ENCODE measurements at regions not wholly inside any gene's neighbourhood (a gene's known extent, or its start where the extent isn't known, plus 50 kb on each side); places are given as distances from the start of the nearest gene placed in this dataset.

DNA sequence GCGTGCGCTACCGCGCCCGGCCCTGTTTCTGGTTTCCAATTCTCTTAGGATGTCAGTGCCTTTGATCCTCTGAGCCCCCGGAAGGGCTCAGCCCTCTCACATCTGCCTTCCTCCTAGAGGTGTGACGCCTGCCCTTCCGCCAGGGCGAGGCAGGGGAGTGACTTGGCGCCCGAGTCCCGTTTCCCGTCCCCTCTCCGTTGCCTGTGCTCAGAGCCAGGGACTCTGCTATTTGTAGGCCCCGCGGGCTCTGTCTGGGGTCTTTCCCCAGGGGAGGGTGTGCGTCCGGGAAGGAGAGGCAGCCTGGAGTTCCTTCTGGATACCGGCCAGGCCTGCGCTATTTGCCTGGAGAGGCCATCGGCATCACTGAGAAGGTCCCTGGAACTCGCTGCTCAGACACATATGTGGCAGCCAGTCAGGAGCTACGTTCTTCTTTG, 103.7 kb upstream of the TAF1B start:
- Histone ChIP-seq H3K27ac (ENCODE audit: low read depth, low read length) (no peak overlapping the region), H3K4me3 (ENCODE audit: low read depth, low read length) (no peak overlapping the region), H3K36me3 (ENCODE audit: control insufficient read depth, insufficient read depth, low read length) (no peaks in the 10 kb centered on the region), H3K9me3 (ENCODE audit: control insufficient read depth, insufficient read depth, low read depth, low read length) (peaks cover 8% of the 10 kb centered on the region; the same call in 1 of the 2 replicates), H3K27me3 (ENCODE audit: control insufficient read depth, insufficient read depth, low read length) (no peaks in the 10 kb centered on the region), H3K4me1 (ENCODE audit: control insufficient read depth, insufficient read depth, low read length) (no peaks in the 10 kb centered on the region), H3K9ac (ENCODE audit: low read length) (no peak overlapping the region)

DNA sequence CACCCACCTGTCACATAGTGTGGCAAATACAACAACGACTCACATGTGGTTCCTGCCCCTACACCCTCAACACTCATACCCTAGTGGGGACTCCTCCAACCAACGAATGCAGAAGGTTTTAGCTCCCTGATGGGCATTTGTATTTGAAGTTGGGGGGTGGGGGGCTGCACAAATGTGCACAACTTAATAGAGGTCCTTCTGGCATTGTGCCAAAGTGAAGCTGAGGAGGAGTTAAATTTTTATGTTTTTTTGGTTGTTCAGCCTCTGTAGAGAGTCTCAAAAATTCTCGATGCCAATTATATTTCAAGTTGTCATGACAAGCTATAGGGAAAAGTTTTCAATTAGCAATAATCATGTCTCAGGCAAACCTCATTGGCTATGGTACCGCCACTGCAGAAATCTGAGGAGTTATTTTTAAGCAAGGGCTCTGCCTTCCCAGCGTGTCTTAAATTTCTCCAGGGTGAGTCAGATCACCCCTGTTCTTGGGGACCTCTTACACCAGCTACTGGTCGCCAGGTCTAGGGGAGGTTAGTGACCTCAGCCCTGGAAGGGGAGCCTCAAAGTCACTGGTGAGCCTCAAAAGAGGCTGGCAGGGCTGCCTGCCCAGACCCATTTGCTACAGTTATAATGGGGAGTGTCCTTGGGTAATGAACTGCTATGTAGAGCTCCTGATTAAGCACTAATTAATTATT, 102.7 kb upstream of the TAF1B start:
- Histone ChIP-seq H3K36me3 (ENCODE audit: control insufficient read depth, insufficient read depth, low read length) (no peaks in the 10 kb centered on the region), H3K9me3 (ENCODE audit: control insufficient read depth, insufficient read depth, low read depth, low read length) (no peaks in the 10 kb centered on the region; the same call in 1 of the 2 replicates), H3K4me1 (ENCODE audit: control insufficient read depth, insufficient read depth, low read length) (no peaks in the 10 kb centered on the region), H3K27ac (ENCODE audit: low read depth, low read length) (no peak overlapping the region), H3K9ac (ENCODE audit: low read length) (no peak overlapping the region), H3K4me3 (ENCODE audit: low read depth, low read length) (no peak overlapping the region), H3K27me3 (ENCODE audit: control insufficient read depth, insufficient read depth, low read length) (no peaks in the 10 kb centered on the region)

DNA sequence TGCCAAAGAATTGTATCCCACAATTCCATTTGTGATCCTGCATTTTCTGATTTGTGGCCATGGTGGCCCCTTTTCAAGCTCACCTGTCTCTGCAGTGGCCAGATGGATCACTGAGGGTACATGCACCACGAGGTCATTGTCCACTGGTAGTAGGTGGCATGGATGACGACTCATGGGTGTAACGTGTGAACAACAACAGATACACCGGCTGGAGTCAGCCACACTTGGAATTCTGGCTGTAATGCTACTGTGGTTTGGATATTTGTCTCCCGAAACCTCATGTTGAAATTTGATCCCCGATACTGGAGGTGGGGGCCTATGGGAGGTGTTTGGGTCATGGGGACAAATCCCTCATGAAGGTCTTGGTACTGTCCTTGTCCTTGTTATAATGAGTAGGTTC, 102.2 kb upstream of the TAF1B start:
- H3K9ac ChIP-seq (ENCODE audit: low read length) = no peak overlapping the region
- H3K27me3 ChIP-seq (ENCODE audit: control insufficient read depth, insufficient read depth, low read length) = no peaks in the 10 kb centered on the region
- H3K9me3 ChIP-seq (ENCODE audit: control insufficient read depth, insufficient read depth, low read depth, low read length) = no peaks in the 10 kb centered on the region
- H3K4me3 ChIP-seq (ENCODE audit: low read depth, low read length) = no peak overlapping the region
- H3K27ac ChIP-seq (ENCODE audit: low read depth, low read length) = no peak overlapping the region
- no peaks in the 10 kb centered on the region for H3K4me1 ChIP-seq (ENCODE audit: control insufficient read depth, insufficient read depth, low read length)
- H3K36me3 ChIP-seq (ENCODE audit: control insufficient read depth, insufficient read depth, low read length) = no peaks in the 10 kb centered on the region

DNA sequence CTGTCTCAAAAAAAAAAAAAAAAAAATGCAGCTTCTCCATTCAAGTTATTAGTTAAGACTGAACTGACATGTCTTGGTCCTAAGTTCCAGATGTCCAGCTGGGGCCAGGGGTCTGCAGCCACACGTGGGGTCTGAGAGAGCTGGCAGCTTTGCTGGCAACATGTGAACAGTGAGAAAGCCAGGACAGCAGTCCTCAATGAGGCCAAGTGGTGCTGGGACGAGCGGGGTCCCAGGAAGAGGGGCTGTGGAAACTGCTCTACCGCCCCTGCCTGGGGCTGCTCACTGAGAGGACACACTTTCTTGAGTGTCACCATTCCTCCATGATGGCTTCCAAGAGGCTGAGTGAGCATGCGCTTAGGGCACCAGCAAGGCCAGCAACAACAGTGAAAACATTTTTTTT, 100.7 kb upstream of the TAF1B start:
- H3K9ac ChIP-seq (ENCODE audit: low read length) = no peak overlapping the region
- no peak overlapping the region for H3K27ac ChIP-seq (ENCODE audit: low read depth, low read length)
- H3K36me3 ChIP-seq (ENCODE audit: control insufficient read depth, insufficient read depth, low read length) = no peaks in the 10 kb centered on the region
- no peak overlapping the region for H3K4me3 ChIP-seq (ENCODE audit: low read depth, low read length)
- no peaks in the 10 kb centered on the region for H3K4me1 ChIP-seq (ENCODE audit: control insufficient read depth, insufficient read depth, low read length)
- 0 out of 2 replicates have a peak, but pooled peaks cover 2% of the 10 kb centered on the region for H3K9me3 ChIP-seq (ENCODE audit: control insufficient read depth, insufficient read depth, low read depth, low read length)
- H3K27me3 ChIP-seq (ENCODE audit: control insufficient read depth, insufficient read depth, low read length) = no peaks in the 10 kb centered on the region

DNA sequence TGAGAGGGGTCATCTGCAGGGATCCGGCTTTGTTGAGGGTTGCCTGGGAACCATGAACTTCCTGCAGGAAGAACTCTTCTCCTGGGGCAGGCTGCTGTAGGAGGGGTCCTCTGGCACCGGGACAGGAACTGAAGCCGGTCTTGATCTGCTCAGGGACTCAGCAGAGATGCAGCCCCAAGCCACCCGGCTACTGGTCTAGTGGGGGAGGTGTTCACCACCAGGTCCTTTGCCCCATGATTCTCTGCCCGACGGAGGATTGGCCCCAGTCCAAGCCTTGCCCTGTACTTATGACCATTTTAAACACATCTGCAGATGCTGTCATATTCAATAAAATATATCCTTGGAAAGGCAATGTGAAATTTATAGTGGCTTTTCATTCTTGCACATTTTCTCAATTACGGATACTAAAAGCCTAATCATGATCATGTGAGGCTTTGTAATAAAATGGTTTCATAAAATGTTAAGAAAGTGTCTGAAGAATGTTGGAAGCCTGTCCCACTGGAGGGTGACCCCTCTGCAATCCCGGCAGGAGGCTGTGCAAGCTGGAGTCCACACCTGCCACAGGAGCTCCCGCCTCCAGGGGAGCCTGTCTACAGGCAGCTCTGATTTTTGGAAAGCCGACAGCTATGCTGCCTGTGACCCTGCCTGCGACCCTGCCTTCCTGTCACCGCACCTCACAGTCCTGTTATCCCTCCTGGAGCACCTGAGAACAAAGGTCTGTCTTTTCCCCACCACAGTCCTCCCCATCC, 98.8 kb upstream of the TAF1B start:
- H3K27ac ChIP-seq (ENCODE audit: low read depth, low read length) = no peak overlapping the region
- H3K36me3 ChIP-seq (ENCODE audit: control insufficient read depth, insufficient read depth, low read length) = no peaks in the 10 kb centered on the region
- no peaks in the 10 kb centered on the region for H3K4me1 ChIP-seq (ENCODE audit: control insufficient read depth, insufficient read depth, low read length)
- H3K4me3 ChIP-seq (ENCODE audit: low read depth, low read length) = no peak overlapping the region
- no peak overlapping the region for H3K9ac ChIP-seq (ENCODE audit: low read length)
- no peaks in the 10 kb centered on the region for H3K27me3 ChIP-seq (ENCODE audit: control insufficient read depth, insufficient read depth, low read length)
- H3K9me3 ChIP-seq (ENCODE audit: control insufficient read depth, insufficient read depth, low read depth, low read length) = peaks cover 10% of the 10 kb centered on the region

DNA sequence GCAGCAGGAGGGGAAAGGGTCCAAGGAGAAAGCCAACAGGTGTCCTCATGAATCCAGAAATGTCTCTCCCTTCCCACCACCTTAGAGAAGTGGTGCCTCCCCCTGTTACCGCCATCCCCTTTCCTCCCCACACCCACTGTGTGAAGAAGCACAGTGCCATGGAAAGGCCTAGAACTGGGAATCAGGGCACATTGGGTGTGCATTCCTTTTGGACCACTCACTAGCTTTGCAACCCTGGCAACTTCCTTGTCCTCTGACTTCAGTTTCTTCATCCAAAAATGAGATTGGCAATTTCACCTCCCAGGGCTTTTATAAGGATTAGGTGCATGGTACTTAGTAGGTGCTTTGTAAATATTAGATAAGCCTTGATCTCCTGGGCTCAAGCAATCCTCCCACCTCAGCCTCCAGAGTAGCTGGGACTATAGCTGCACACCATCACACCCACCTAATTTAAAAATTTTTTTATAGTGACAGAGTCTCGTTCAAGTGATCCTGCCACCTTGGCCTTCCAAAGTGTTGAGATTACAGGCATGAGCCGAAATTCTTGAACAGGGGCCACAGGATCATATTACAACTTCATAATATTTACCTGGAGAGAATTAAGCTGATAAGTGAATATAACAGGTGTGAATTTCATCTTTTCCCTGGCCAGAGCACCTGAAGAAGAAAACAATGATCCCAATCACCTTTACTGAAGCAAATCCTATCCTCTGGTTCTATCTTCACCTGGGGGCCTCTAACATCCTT, 97.9 kb upstream of the TAF1B start:
- no peaks in the 10 kb centered on the region for H3K36me3 ChIP-seq (ENCODE audit: control insufficient read depth, insufficient read depth, low read length)
- H3K27ac ChIP-seq (ENCODE audit: low read depth, low read length) = no peak overlapping the region
- H3K9me3 ChIP-seq (ENCODE audit: control insufficient read depth, insufficient read depth, low read depth, low read length) = peaks cover 10% of the 10 kb centered on the region

DNA sequence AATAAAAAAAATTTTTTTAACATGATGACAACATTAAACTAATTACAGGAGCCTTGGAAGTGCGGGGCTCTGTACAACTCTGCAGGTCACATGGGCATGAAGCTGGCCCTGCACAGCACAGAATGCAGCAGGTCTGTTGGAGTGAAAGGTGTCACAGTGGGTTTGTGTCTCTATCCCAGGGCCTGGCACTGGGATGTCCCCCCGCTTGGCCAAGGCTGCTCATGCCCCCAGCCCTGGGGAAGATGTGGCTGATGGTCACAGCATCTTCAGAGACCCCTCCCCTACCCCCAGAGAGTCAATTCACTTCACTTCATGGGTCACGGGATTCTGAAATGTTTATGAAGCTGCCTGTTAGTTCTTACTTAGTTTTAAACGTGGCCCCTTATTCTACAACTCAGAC, 95.9 kb upstream of the TAF1B start:
- no peak overlapping the region for H3K27ac ChIP-seq (ENCODE audit: low read depth, low read length)
- H3K36me3 ChIP-seq (ENCODE audit: control insufficient read depth, insufficient read depth, low read length) = no peaks in the 10 kb centered on the region
- H3K9me3 ChIP-seq (ENCODE audit: control insufficient read depth, insufficient read depth, low read depth, low read length) = peaks cover 10% of the 10 kb centered on the region
- H3K9ac ChIP-seq (ENCODE audit: low read length) = no peak overlapping the region
- H3K27me3 ChIP-seq (ENCODE audit: control insufficient read depth, insufficient read depth, low read length) = no peaks in the 10 kb centered on the region
- peaks cover under 1% of the 10 kb centered on the region; the same call in 1 of the 2 replicates for H3K4me1 ChIP-seq (ENCODE audit: control insufficient read depth, insufficient read depth, low read length)
- H3K4me3 ChIP-seq (ENCODE audit: low read depth, low read length) = no peak overlapping the region

More for the DNA sequence above, 97.9 kb upstream of the TAF1B start:
- Histone ChIP-seq H3K9ac (ENCODE audit: low read length) (no peak overlapping the region), H3K4me3 (ENCODE audit: low read depth, low read length) (no peak overlapping the region), H3K4me1 (ENCODE audit: control insufficient read depth, insufficient read depth, low read length) (no peaks in the 10 kb centered on the region), H3K27me3 (ENCODE audit: control insufficient read depth, insufficient read depth, low read length) (no peaks in the 10 kb centered on the region)

DNA sequence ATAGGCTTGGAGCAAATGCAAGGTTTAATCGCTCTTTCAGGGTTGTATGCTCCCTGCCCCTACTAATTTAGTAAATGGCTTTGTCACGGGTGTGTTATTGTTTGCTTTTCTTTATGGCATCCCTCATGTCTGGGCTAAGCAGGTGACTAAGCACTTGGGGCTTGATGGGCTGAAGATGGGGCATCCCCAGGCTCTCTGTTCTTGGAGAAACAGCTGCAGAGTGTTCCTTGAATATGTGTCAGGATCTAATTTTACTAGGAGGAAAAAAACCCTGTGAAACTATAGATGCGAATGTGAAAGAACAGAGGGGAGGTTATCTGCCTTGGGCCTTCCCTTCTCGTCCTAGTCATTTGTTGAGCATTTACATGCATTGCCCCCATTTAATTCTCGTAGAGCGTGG, 94.7 kb upstream of the TAF1B start:
- Histone ChIP-seq H3K4me3 (ENCODE audit: low read depth, low read length) (no peak overlapping the region), H3K4me1 (ENCODE audit: control insufficient read depth, insufficient read depth, low read length) (peaks cover 13% of the 10 kb centered on the region), H3K9ac (ENCODE audit: low read length) (no peak overlapping the region)

DNA sequence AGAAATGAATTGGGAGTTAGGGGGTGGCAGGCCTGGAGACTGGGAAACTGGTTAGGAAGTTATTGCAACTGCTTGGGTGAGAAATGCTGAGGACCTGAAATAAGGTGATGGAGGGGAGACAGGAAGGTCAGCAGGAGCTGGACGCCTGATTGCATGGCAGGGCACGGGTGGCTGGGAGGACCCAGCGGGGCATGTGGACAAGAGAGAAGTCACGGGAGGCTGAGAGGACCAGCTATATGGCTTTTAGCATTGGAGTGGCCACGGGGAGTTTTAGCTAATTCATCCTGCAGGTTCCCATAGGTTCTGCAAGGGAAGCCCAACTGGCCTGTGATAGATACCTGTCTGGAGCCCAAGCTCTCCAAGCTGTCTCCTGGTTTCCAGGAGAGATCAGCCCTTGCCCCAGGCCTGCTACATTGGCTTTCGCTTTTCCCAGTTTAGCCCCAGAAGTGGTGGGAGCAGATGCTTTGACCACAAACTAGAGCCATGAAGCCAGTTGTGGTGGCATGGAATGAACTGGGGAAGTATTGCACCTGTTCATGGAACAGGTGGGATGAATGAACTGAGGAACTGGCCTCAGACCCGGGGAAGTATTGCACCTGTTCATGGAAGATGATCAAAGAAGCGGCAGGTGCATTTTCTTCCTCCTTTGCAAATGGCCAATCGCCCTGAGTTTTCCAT, 93.6 kb upstream of the TAF1B start:
- H3K9me3 ChIP-seq (ENCODE audit: control insufficient read depth, insufficient read depth, low read depth, low read length) = peaks cover 10% of the 10 kb centered on the region
- H3K4me1 ChIP-seq (ENCODE audit: control insufficient read depth, insufficient read depth, low read length) = peaks cover 24% of the 10 kb centered on the region
- H3K27me3 ChIP-seq (ENCODE audit: control insufficient read depth, insufficient read depth, low read length) = no peaks in the 10 kb centered on the region
- H3K27ac ChIP-seq (ENCODE audit: low read depth, low read length) = no peak overlapping the region
- no peaks in the 10 kb centered on the region for H3K36me3 ChIP-seq (ENCODE audit: control insufficient read depth, insufficient read depth, low read length)
- H3K4me3 ChIP-seq (ENCODE audit: low read depth, low read length) = no peak overlapping the region
- no peak overlapping the region for H3K9ac ChIP-seq (ENCODE audit: low read length)

More for the DNA sequence above, 94.7 kb upstream of the TAF1B start:
- no peaks in the 10 kb centered on the region for H3K36me3 ChIP-seq (ENCODE audit: control insufficient read depth, insufficient read depth, low read length)
- no peak overlapping the region for H3K27ac ChIP-seq (ENCODE audit: low read depth, low read length)
- no peaks in the 10 kb centered on the region for H3K27me3 ChIP-seq (ENCODE audit: control insufficient read depth, insufficient read depth, low read length)
- peaks cover 10% of the 10 kb centered on the region for H3K9me3 ChIP-seq (ENCODE audit: control insufficient read depth, insufficient read depth, low read depth, low read length)

DNA sequence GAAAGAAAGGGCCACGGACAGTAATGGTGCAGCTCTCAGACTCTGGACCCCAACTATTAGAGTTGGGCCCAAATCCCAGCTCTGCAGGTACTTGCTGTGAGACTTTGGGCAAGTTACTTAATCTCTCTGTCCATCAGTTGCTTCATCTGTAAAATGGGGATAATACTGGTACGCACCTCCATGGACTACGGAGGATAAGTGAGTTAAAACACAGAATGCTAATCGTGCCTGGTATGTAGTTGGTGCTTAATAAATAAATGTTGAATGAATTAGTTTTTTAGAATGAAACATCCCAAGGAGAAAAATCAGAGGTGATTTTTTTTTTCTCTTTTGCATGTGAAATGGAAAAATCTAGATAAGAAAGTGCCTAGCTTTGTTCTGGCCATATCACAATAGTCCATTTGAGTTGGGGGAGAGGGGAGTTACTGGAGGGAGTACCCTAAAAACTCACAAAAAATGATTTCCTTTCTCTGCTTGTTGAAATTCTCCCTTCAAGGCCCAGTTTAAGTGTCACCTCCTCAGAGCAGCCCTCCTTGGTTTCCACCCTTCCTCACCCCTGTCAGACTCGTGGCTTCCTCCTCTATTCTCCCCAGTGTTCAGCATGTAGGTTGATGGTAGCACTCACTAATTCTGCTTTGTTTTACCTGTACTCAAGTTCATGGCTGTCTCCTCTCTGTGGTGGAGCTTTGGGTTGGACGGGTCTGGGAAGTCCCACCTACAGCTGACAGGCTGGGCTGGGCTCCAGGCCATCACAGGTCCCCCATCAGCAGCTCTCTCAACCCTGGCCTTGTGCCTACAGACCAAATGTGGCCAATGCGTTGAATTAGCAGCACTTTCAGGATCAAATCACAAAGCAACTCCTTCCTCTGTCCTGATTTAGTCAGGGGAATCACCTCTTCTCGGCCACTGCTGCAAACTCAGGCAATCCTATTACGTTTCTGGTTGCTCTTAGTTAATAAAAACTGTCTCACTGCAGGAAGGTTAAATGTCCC, 92.8 kb upstream of the TAF1B start:
- H3K4me3 ChIP-seq (ENCODE audit: low read depth, low read length) = no peak overlapping the region
- H3K27me3 ChIP-seq (ENCODE audit: control insufficient read depth, insufficient read depth, low read length) = no peaks in the 10 kb centered on the region
- H3K9ac ChIP-seq (ENCODE audit: low read length) = no peak overlapping the region
- H3K36me3 ChIP-seq (ENCODE audit: control insufficient read depth, insufficient read depth, low read length) = no peaks in the 10 kb centered on the region
- H3K27ac ChIP-seq (ENCODE audit: low read depth, low read length) = no peak overlapping the region
- H3K4me1 ChIP-seq (ENCODE audit: control insufficient read depth, insufficient read depth, low read length) = peaks cover 27% of the 10 kb centered on the region
- peaks cover 10% of the 10 kb centered on the region for H3K9me3 ChIP-seq (ENCODE audit: control insufficient read depth, insufficient read depth, low read depth, low read length)

Measured in HUES6 (cell line).